Peyer's patch (tissue), 4 donors: ENCODE measurements at regions not wholly inside any gene's neighbourhood (a gene's known extent, or its start where the extent isn't known, plus 50 kb on each side); places are given as distances from the start of the nearest gene placed in this dataset.

Source experiments
- CTCF ChIP-seq, 6 experiments: fragments of 450-650 bp in 4 of 6; fragments of 200-600 bp in 2 of 6; sonication (generic) in 1 of 6; IDR thresholded peaks; one replicate each; pipeline ENCODE4 v1.5.1; 2017 to 2019; ENCODE audit warnings: antibody characterized with exemption in 6 of 6, mild to moderate bottlenecking in 3 of 6, moderate library complexity in 1 of 6
- POLR2A ChIP-seq, 2 donors: fragments of 450-650 bp; IDR thresholded peaks; one replicate each; pipeline ENCODE4 v1.5.1; 2017; ENCODE audit warnings: antibody characterized with exemption in 2 of 2, mild to moderate bottlenecking in 2 of 2, moderate library complexity in 2 of 2

DNA sequence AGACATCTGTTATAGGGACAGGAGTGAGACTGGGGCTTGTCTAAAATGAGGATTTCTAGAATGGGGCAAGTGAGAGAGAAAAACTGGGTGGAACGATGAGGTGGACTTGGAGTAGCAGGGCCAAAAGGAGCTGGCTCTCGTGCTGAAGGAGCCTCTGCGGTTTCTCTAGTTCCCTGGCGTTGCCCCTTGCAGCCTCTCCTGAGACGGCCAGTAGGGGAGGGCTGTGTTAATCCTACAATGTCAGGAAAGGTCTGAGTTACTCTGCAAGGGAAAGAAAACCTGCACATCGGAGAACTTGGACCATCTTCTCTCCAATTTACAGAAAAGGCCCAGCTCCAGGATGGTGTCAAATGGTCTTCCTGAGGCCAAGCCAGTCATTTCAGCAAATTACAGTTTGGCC lies 963.8 kb upstream of the FLRT2 start:
- TF ChIP-seq CTCF (IDR thresholded peaks at IDR 0.05), result no peak
- no peak for TF ChIP-seq POLR2A (IDR thresholded peaks at IDR 0.05)
